Heart left ventricle (tissue), 13 donors: ENCODE measurements at regions not wholly inside any gene's neighbourhood (a gene's known extent, or its start where the extent isn't known, plus 50 kb on each side); places are given as distances from the start of the nearest gene placed in this dataset.

Experiments used
- CTCF ChIP-seq, 12 donors: fragments of 200-600 bp; sonication (generic) in 4 of 12; IDR thresholded peaks; one replicate each; pipeline versions ENCODE4 v1.5.0 to v1.8.0; 2018 to 2022; ENCODE audit warnings: antibody characterized with exemption in 12 of 12, mild to moderate bottlenecking in 5 of 12
- POLR2A ChIP-seq, 2 donors: fragments of 450-650 bp; IDR thresholded peaks; one replicate each; pipeline ENCODE4 v1.6.1; 2017; ENCODE audit warnings: antibody characterized with exemption in 2 of 2, mild to moderate bottlenecking in 2 of 2, moderate library complexity in 2 of 2
- donor health status: ischemic (EF 13 %, LVEDD 7.1; RV severe dilation, severe dysfunction).
- donor health status: DM: no; HTN: yes; CAD: no.
- donor health status: DM: no; HTN: no; CAD: no.
- donor health status: ischemic (EF 25% LVEDD 6.9; RV normal size, moderate dysfunction).
- donor health status: ischemic (EF 25% LVEDD 5.7; RV mildly dilated, moderate dysfunction).
- donor health status: ischemic (EF 35%, LVEDD 5.7; RV mildly dilated, moderate dysfunction).
- donor health status: nonischemic (EF 11% LVEDD 7.7; RV severe dilation, severe dysfunction).
- donor health status: DM: yes; HTN: yes; CAD: no.
- donor health status: PGD.
- donor health status: ischemic (EF 29% LVEDD 5.4; RV normal size, mild dysfunction).
- donor health status: nonischemic (EF 23%, LVEDD 6.1; RV moderate dilation, normal function).

GRCh38 chr13:76024151-76024550 lies 388.0 kb downstream of the LMO7 start:
- TF ChIP-seq CTCF (IDR thresholded peaks at IDR 0.05) = no peak
- no peak for TF ChIP-seq POLR2A (IDR thresholded peaks at IDR 0.05)
